NCI-H526 (cell line): ENCODE measurements at regions not wholly inside any gene's neighbourhood (a gene's known extent, or its start where the extent isn't known, plus 50 kb on each side); places are given as distances from the start of the nearest gene placed in this dataset.
"Not testable (repeated sequence)": the region's sequence is repeated elsewhere in the genome, so short reads cannot be mapped to it uniquely, and the experiment has no call there.

Experiments
- DNase-seq, 2 experiments: peaks; one replicate each; lab custom pipeline; 2025; lab: John Stamatoyannopoulos, UW

DNA sequence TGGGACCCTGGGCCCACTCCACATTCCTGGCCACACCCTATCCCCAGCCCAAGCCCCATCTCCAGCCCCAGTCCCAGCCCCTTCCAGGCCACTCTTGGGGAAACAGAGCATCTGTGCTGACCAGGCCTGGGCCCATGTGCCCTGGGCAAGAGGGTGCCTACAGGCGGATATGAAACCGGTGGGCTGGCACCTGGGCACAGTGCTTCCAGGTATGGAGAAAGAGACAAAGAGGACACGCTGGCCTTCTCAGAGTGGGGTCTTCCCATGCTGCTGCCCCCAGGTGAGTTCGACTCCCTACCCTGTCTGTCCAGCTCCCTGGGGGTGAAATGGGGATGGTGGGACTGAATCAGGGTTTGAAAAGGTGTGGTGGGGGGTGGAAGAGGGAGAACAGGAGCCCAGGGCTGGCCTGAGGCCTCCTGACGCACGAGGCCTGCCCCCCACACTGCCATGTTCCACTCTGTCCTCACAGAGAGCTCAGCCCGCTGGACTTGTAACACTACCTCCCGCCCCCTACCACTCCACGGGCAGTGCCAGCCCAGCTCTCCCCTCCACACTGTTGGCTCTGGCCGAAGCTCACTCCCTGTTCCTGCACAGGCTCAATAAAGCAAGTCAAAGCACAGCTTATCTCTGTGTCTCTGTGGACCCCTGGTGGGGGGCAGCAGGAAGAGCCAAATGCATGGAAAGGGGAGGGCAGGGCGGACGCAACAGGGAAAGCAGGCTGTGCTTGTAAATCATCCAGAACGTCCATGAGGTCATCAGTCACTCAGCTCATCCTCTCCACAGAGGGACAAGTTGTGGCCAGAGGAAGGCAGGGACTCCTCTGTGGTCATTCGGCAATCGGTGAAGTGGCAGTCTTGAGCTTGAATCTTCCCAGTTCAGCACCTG is 71.1 kb upstream of the TMEM97 start:
- DNase-seq, result no peak

- no peak for DNase-seq
Measured at GRCh38 chr17:28249706-28250105, 69.3 kb upstream of the TMEM97 start.

DNA sequence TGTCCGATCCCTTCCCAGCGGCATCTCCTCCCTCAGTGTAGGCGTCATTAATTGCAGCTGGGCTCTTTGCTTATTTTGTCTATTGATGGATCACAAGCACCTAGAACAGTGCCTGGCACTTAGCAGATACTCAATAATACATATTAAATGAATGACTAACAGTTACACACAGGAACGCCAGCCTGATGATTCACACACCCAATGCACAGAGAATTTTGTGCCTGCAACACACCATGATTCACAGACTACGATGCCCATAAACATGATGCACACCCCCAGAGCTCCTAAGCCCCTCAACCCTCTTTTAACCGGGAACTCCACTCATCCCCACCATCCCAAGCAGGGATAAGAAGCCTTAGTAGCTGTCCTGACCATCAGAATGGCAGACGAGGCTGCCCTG is 66.6 kb upstream of the TMEM97 start:
- DNase-seq, result no peak

- DNase-seq, result no peak
Measured at GRCh38 chr17:28253663-28254062, 65.3 kb upstream of the TMEM97 start.

DNA sequence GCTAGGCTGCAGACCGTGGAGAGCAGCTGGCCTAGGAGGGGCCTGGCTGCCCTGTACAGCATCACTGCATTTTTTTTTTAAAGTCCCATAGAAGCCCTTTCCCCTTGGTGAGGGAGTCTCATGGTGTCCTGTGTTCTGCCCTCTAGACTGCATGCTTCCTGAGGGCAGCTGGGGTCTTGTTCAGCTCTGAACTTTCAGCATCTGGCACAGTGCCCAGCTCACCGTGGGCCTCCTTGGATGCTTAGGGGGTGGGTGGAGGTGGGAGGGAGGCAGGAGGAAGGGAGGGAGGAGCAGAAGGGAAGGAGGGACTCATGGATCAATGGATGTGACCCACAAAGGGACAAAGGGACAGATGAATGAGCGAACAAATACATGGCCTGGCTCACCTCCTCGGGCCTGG is 63.4 kb upstream of the TMEM97 start:
- DNase-seq, result no peak

DNA sequence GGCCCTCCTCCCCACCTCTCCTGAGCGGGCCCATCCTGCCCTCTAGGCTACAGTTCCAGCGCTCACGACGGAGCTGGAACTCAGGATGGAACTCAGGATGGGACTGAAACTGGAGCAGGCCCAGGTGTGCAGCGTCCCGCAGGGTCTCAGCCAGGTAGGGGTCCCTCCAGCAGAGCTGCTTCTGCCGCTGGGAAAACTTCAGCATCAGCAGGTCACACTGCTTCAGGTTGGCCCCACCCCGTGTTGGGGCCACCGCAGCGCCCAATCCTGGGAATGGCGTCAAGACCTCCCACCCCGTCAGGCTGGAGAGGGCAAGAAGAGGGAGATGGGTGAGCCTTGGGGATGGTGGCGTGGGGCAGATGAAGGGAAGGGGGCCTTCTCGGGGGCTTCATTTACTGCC is 62.6 kb upstream of the TMEM97 start:
- no peak for DNase-seq

DNA sequence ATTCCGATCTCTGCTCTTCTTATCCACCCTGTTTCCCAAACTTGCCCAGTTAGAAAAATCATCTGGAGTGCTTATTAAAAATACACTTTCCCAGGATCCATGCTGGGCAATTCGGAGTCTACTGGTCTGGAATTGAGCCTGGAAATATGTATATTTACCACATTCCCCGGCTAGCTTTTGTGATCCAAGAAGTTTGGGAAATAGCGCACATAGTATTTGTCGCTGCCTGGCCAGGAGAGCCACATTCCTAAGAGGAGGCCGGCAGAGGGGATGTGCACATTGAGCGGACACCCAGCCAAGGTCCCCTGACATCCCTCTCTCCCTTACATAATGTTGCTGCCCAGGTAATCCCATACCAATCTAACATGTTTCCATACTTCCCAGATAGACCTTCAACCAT is 62.1 kb upstream of the TMEM97 start:
- DNase-seq, result no peak

DNA sequence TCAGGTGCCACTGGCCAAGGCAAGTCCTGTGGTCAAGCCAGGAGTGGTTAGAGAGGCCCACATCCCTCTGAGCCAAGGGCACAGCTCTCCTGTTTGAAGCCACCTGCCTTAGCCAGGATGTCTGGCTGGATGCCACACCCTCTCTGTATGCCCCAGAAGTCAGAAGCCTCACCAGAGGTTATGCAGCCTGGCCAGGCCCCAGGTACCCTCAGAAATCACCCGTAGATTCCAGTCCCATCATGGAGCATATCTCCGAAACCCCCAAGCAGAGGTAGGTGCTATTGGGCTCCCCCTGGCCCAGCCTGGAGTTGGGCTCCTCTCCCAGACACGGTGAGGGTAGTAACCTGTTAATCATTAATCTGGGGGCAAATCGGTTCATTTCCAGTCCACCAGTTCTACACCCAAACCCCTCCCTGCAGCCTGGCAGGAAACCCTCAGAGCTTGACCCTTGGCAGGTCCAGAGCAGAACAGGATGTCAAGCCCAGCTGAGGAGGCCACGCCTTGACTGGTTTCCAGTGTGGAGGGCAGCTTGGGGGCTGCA is 60.6 kb upstream of the TMEM97 start:
- peak in 1 of 2 experiments; percentile 54 for DNase-seq

- no peak for DNase-seq
Measured at GRCh38 chr17:28261219-28261618, 57.8 kb upstream of the TMEM97 start.

DNA sequence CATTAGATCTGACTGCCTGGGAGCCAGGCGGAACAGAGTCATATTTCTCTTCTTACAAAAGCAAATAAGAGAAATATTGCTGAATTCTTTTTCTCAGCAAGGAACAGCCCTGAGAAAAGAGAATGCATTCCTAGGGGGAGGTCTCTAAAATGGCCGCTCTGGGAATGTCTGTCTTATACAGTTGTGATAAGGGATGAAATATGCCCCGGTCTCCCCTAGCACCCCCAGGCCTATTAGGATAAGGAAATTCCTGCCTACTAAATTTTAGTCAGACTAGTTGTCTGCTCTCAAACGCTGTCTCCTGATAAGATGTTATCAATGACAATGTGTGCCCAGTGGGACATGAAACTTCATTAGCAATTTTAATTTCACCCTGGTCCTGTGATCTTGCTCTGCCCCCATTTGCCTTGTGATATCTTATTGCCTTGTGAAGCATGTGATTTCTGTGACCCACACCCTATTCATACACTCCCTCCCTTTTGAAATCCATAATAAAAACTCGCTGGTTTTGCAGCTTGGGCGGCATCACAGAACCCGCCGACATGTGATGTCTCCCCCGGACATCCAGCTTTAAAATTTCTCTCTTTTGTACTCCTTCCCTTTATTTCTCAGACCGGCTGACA is 56.8 kb upstream of the TMEM97 start:
- DNase-seq, result not testable (repeated sequence)

- DNase-seq, result not testable (repeated sequence)
Measured at GRCh38 chr17:28264902-28265548, 54.0 kb upstream of the TMEM97 start.

DNA sequence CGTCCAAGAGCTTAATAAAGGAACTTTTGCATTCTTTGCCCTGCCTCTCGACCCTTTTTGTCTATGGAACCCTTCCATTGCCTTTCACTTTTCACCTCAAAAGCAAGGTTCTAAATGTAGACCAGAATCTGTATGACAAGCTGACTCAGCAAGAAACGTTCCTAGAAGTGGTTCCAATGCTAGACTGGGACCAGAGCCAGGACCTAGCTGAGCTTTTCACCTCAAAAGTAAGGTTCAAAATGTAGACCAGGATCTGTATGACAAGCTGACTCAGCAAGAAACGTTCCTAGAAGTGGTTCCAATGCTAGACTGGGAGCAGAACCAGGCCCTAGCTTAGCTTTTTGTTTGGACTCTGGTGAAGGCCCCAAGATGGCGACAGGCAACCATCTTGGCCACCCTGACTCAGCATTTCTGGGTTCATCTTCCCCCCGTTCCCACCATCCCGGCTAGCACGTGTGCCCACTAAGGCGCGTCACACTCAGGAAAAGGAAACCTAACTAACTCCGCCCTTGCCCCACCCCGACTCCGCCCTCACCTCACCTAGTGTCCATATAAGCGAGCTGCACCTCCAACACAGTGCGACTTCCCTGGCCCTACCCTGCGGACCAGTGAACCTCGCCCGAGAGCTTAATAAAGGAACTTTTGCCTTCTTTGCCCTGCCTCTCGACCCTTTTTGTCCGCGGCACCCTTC is 53.0 kb upstream of the TMEM97 start:
- DNase-seq, result not testable (repeated sequence)

DNA sequence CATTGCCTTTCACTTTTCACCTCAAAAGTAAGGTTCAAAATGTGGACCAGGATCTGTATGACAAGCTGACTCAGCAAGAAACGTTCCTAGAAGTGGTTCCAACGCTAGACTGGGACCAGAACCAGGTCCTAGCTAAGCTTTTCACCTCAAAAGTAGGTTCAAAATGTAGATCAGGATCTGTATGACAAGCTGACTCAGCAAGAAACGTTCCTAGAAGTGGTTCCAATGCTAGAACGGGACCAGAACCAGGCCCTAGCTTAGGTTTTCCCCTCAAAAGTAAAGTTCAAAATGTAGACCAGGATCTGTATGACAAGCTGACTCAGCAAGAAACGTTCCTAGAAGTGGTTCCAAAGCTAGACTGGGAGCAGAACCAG is 52.5 kb upstream of the TMEM97 start:
- not testable (repeated sequence) for DNase-seq

- DNase-seq, result not testable (repeated sequence)
Measured at GRCh38 chr17:28266926-28267719, 51.9 kb upstream of the TMEM97 start.

GRCh38 chr17:28267720-28268609 is 51.0 kb upstream of the TMEM97 start:
- DNase-seq, result no peak

GRCh38 chr17:28268610-28269313 is 50.2 kb upstream of the TMEM97 start:
- no peak for DNase-seq
